ENCODE measurements at regions not wholly inside any gene's neighbourhood (a gene's known extent, or its start where the extent isn't known, plus 50 kb on each side); places are given as distances from the start of the nearest gene placed in this dataset.
"Not testable (repeated sequence)": the region's sequence is repeated elsewhere in the genome, so short reads cannot be mapped to it uniquely, and the experiment has no call there.

DNA sequence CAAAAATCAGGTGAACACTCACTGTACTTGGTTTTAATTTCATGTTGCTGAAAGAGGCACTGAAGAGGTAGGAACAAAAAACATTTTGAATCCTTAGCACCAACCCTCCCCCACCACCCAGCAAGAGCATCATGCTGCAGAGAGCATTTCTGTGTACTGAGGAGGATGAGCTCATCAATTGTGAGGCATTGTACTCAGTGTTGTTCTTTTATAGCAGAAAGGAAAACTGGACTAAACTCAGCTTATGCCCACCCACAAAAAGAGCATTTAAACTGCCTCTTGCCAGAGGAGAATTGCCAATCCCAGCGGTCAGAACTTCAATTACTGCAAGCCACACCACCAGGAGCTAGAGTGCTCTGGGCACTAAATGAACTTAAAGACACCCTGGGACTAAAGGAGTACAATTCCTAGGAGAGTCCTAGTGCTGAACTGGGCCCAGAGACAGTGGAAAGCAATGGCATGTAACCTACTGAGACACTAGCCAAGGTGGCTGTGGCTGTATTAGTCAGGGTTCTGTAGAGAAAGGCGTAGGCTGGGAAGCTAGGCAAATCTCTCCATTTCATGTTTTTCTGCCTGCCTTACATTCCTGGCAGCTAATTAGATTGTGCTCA is 280.7 kb upstream of the KLHL4 start:
- no peak for DNase-seq

DNA sequence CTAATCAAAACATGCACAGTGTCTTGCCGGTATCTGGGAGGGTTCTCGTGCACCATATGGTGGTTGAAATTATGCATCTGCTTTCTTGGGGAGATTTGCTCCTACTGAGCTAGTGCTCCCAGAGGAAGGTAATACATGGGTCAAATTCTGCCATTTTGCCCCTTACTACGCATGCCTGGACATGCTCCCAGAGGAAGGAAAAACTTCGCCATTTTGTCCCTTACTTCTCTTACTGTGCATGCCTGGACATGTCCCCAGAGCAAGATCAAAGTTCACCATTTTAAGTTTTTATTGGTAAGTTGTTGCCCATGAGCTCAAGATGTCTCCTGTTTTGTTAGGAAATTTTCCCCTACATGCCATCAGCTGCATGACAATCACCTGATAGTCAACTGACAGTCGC is 252.1 kb upstream of the KLHL4 start:
- DNase-seq: no peak

DNA sequence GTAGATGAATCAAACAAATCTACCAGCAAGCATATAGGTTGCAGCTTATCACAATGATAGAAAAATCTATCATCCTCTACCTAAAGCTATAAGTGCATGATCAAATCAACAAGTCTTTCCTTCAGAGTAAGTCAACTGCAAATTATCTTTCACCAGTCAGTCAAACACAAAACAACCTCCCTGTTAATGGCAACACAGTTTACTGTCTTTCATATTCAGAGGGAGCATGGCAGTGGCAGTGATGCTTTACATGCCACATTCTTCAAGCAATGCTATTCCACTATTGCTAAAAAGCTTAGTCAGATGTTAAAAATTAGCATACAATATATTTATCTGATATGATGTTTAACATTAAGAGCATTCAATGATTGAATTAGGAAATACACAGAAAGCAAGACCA is 245.1 kb upstream of the KLHL4 start:
- DNase-seq: no peak

DNA sequence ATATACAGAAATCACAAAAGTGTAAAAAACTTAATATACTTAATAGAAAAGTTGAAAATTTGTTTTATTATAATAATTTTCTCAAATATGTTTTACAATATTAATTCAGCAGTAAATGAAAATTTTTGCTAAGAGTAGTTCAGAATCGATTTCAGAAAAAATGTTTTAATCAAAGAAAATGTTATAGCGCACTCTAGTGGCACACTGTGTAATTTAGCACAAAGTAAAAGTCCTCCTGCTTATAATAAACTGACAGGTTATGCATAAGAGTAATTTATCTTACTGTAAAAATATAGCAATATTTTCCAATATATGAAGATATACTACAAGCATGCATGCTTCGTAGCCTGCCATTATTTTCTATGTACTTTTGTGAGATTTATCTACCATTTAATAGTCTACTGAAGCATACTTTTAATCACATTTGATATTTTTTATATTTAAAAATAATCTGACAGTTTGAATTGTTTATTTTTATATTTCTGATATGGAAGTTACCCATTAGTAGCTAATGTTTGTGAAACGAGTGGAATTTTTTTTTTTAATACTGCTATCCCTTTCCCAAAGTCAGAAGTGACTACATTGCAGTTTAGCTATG is 217.9 kb upstream of the KLHL4 start:
- peak; percentile 1 to 30 for DNase-seq

DNA sequence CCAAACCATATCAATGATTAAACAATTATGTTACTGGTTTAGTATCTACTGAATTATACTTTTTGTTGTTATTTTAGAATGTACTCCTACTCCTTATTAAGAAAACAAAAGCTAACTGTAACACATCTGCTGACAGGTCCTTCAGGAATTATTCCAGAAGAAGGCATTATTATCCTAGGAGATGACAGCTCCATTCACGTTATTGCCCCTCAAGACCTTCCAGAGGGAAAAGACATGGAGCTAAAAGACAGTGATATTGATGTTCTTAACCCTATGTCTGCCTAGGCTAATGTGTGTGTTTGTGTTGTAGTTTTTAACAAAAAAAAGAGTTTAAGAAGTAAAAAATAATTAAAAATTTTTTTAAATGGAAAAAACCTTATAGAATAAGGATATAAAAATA is 206.8 kb upstream of the KLHL4 start:
- no peak for DNase-seq

DNA sequence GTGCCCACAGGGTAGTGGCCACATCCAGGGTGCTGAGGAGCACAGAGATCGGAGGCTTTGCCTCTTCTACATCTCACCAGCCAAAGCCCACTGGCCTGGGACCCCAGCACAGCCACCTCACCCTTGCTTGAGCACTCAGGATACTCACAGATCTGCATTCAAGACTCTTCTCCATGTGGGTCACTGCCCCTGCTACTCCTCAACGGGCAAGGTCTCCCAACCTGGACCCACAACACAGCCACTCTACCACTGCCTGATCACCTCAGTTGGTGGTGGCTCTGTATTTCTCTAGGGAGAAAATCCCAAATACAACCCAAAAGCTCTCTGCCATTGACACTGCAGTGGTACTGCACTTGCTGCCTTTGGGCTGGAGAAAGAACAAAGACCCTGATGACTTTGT is 190.3 kb upstream of the KLHL4 start:
- no peak for DNase-seq

DNA sequence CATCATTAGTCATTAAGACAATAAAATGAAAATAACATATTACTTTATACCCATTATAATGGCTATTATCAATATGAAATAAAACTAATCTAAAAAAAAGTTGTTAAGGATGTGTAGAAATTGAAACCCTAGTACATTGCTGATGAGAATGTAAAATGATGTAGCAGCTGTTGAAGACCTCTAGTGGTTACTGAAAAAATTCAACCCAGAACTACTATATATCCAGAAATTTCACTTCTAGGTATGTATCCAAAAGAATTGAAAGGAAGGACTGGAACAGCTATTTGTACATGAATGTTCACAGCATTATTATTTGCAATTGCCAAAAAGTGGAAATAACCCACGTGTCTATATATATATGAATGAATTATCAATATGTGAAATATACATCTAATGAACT is 180.3 kb upstream of the KLHL4 start:
- no peak for DNase-seq

DNA sequence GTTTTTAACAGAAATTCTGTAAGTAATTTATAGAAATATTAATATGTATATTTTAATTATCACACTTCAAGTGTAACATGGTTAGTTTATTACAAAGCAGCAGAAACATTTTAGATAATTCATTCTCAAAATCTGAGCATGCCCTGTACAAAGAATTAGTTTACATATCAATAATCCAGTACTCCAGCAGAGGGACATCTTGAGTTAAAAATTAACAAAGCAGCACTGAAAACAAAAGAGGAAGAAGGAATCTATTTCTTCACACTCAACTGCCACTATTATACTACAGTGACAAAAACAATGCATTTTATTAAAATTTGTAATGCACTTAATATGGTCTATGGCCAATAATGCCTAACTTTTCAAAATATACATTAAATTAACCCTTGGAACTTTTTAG is 179.1 kb upstream of the KLHL4 start:
- DNase-seq: peak; percentile 9 to 16

DNA sequence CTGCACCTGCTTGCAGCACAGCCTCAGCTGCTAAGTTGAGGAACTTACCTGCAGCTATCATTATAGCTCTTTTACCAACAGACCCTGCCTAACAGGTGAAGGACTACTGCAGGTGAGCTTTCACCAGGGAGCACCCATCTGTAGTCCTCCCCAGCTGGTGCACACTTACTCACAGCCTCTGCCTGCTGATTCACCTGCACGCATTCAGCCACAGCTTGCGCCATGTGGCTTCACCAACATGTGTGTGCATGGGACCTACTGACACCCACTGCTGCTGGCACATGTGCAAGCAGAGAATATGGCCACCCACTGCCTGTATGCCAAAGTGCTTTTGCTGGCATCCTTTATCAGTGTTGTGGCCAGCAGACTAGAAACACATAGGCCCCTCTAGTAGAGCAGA is 146.7 kb upstream of the KLHL4 start:
- no peak for DNase-seq

DNA sequence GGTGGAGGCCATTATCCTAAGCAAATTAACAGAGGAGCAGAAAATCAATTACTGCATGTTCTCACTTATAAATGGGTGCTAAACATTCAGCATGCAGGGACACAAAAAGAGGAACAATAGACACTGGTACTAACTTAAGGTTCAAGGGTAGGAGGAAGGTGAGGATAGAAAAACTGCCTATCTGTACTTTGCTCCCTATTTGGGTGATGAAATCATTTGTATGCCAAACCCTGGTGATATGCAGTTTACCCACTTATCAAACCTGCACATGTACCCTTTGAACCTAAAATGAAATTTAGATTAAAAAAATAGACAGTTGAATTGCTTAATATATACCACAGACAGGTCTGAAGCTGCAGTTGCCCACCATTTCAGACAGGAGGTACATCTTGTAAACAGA is 143.3 kb upstream of the KLHL4 start:
- DNase-seq: no peak

DNA sequence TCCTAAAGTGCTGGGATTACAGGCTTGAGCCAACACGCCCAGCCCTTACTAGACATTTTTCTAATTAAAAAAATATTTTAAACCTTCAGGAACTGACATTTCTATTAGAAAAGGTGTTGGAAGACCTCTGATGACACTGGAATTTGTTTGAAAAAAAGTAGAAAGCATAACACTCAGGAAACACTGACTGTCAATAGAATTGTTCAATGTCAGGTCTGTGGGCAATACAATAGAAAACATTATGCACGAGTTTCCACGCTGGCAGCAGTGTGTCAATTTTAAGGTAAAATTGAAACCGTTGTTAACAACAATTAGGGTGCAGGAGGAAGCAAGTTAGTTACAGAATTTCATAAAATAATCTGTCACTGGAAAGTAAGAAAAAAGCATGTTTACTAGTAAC is 140.7 kb upstream of the KLHL4 start:
- no peak for DNase-seq

DNA sequence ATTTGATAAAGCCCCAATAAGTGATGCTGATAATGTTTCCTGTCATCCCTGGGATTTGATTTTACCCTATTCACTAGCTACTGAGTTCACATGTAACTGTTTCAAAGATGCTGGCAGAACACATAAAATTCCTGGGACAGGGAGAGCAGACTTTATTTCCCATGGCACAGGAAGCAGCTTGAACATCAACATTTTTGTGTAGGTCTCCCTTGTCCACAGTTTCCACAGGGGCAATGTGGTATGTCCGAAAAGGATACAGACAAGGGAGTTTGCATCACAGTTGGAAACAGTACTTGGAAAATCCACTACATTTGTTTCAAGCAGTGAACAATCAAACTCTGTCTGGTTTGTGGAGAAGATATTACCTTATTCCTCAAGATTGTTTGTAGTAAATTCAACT is 129.2 kb upstream of the KLHL4 start:
- no peak for DNase-seq

DNA sequence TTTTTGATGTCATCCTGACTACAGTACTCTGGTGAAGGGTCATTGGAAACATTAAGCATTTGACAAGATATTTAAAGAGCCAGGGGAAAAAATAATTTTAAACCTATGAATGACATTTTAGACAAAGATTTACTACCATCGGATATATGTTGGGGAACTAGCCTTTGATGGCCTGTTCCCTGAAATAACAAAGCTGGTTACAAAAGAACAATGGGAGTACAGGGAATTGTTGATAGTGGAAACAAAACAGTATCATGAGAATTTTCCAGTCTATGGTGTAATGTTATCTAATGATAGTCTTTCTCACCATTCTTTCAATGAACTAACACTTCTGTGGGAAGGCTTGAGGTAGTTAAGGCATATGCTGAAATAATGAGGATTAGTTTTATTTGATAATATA is 125.9 kb upstream of the KLHL4 start:
- no peak for DNase-seq

DNA sequence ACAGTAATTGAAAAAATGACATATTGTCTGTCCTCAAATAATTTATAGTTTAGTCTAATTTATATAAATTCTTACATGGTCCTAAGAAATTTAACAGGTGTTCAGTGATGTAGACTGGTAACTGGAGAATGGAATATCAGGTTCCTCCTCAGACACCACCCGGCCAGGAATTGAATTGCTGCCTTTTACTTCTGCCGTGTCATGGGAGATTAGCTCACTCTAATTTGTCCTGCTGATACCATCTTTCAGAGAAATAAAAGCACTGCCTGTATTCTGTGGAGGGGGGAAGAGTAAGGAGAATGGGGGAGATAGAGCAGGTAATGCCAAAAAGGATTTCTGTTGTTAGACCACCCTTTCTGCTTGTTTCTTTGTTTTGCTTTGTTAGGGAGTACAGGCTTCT is 125.2 kb upstream of the KLHL4 start:
- DNase-seq: no peak

DNA sequence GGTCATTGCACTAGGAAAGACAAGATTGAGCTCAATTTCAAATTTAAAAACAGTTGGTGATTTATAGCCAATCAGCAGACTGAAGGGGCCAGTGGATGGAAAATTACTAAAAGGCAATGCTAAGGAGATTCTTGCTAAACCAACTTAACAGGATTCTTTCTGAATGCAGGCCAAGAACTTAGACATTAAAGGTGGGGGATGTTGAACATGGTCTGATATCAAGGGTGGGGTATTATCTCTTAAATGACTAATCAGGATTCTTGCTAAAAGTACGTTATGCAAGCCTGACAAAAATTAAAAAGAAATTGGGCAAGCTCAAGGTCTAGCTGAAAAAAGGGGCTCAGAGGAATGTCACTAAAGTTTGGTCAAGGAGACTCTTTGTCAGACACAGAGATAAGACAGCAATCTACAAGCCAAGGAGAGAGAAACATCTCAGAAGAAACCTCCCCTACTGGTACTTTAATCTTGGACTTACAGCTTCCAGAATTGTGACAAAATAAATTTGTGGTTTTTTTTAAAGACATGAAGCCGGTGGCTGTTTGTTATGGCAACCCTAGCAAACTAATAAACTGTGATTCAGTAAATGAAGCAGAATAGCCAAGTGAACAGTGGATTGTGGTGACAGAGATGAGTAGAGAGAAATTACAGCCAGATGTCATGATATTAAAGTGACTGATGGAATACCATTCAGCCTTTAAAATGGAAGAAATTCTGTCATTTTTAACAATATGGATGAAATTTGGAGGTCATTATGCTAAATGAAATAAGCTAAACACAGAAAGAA is 120.3 kb upstream of the KLHL4 start:
- no peak for DNase-seq

DNA sequence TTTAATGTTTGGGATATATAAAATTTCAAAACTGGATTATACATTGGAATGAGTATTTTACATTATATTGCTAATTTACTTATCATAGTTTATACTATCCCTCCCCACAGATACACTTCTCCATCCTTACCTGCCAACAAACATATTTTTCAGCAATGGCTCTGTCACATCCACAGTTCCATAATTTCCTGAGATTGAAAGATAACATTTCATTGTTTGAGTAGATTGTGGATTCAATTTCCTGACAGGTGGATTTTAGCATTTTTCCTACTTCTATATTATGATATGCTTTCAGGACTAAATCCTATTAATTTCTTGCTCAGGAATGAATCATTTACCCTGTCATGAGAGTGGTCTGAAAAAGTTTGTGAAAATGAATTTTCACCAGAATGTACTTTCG is 115.3 kb upstream of the KLHL4 start:
- no peak for DNase-seq

DNA sequence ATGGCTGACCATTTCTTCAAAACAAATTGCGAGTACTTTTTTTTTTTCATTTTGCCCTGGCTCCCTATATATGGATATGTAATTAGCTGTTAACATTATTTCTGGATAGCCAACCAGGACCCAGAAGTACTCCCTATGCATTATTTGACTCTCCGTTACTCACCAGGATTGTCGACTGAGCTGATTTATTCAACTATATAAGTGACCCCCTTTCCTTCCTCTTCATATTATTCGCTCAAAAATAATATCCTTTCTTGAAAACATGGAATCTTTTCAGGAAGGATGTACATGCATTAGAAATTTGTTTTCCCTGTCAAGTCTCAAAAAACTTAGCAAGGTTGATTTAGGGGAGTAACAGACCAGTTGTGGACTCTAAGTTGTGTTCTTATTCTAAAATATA is 114.1 kb upstream of the KLHL4 start:
- no peak for DNase-seq

DNA sequence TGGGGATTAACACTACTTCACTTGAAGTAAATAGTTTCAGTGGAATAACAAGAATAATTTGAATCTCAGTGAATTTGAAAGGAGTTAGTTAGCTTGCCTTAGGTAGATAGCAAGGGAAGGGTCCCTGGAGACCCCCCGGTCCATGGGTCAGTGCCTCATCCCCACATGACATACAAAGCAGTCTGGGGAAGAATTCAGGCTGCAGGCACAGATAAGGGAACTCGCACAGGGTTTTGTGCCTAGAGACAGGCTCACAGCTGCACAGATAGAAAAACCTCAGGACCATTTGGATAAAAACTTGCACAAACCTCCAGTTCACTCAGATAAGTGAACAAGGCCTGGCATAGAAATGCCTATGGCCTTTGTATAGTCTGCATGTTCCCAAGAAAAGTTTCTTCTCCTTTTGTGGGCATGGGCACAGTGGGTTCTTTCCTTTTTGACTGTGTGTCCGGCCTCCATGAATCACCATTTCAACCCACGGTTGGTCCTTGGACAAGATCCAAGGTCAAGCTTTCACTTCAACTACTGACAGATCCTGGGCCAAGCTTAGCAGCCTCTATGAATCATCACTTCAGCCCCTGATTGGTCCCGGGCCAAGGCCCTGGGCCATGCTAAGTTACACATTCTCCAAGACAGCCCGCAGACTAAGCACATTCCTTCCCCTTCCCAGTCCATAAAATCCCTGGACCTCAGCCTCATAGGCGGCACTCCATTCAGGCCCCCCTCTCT is 108.3 kb upstream of the KLHL4 start:
- DNase-seq: no peak

DNA sequence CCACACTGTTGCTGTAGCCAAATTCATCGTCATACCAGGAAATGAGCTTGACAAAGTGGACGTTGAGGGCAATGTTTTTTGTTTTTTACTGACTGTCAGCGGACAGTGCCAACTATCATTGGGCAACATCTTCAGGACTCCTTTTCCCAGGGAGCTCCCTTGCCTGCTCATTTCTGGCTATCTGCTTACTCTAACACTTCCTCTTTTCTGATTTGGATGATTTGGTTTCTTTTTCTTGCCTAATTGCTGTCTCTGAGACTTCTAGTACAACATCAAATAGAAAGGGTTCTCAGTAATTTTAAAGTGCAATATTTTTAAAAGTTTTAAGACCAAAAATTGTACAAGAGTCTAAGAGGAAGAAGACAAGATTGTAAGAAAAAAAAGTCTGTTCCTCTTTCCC is 92.0 kb upstream of the KLHL4 start:
- DNase-seq: no peak

DNA sequence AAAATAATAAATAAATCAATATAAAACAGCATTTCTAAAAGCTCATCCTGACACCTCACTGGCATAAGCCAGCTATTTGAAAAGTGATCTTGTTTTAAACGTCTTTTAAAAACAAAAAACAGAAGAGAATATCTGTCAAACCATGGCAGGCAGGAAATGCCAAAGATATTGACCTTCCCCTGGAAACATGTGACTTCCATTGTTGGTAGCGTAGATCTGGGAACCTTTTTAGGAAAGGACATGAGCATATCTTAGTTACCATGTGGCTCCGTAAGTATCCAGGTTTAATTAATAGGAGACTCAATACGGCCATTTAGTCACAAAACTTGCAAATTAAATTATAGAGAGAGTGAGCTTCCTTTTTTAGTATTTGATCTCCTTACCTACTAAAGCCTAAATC is 83.0 kb upstream of the KLHL4 start:
- no peak for DNase-seq

DNA sequence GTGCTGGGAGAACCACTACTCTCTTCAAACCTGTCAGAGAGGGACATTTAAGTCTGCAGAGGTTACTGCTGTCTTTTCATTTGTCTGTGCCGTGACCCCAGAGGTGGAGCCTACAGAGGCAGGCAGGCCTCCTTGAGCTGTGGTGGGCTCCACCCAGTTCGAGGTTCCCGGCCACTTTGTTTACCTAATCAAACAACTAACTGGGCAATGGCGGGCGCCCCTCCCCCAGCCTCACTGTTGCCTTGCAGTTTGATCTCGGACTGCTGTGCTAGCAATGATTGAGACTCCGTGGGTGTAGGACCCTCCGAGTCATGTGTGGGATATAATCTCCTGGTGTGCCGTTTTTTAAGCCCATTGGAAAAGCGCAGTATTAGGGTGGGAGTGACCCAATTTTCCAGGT is 69.0 kb upstream of the KLHL4 start:
- DNase-seq: not testable (repeated sequence)

DNA sequence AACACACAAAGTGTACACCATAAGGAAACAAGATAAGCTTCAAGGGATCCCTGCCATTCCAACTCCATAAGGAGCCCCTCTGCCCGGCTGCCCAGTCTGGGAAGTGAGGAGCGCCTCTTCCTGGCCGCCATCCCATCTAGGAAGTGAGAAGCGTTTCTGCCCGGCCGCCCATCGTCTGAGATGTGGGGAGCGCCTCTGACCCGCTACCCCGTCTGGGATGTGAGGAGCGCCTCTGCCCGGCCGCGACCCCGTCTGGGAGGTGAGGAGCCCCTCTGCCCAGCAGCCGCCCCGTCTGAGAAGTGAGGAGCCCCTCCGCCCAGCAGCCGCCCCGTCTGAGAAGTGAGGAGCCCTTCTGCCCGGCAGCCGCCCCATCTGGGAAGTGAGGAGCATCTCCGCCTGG is 51.8 kb upstream of the KLHL4 start:
- not testable (repeated sequence) for DNase-seq

Measured in inflammatory macrophage treated with lipopolysaccharide for 1 hour (primary cell).